BLaER1 (cell line): ENCODE measurements at regions not wholly inside any gene's neighbourhood (a gene's known extent, or its start where the extent isn't known, plus 50 kb on each side); places are given as distances from the start of the nearest gene placed in this dataset.
"Not testable (repeated sequence)": the region's sequence is repeated elsewhere in the genome, so short reads cannot be mapped to it uniquely, and the experiment has no call there.

Experiments
- H3K27ac ChIP-seq: shearing (Covaris generic); formaldehyde crosslinking; 2 replicates; pipeline ENCODE4 v1.8.1; 2022
- H3K27me3 ChIP-seq: shearing (Covaris generic); formaldehyde crosslinking; 2 replicates; pipeline ENCODE4 v1.8.1; 2022
- H3K36me3 ChIP-seq: shearing (Covaris generic); formaldehyde crosslinking; 2 replicates; pipeline ENCODE4 v1.8.1; 2022
- H3K4me1 ChIP-seq: shearing (Covaris generic); formaldehyde crosslinking; 2 replicates; pipeline ENCODE4 v1.8.1; 2022
- H3K4me2 ChIP-seq: shearing (Covaris generic); formaldehyde crosslinking; 2 replicates; pipeline ENCODE4 v1.8.1; 2022
- H3K4me3 ChIP-seq: shearing (Covaris generic); formaldehyde crosslinking; 2 replicates; pipeline ENCODE4 v1.8.1; 2022
- H3K9ac ChIP-seq: shearing (Covaris generic); formaldehyde crosslinking; 2 replicates; pipeline ENCODE4 v1.8.1; 2022
- H3K9me3 ChIP-seq: shearing (Covaris generic); formaldehyde crosslinking; 2 replicates; pipeline ENCODE4 v1.8.1; 2022
- H4K20me1 ChIP-seq: shearing (Covaris generic); formaldehyde crosslinking; 2 replicates; pipeline ENCODE4 v1.8.1; 2022
- Cebpa-rat ChIP-seq: shearing (Covaris generic); IDR thresholded peaks from 2 replicates; pipeline ENCODE4 v1.8.1; 2022

DNA sequence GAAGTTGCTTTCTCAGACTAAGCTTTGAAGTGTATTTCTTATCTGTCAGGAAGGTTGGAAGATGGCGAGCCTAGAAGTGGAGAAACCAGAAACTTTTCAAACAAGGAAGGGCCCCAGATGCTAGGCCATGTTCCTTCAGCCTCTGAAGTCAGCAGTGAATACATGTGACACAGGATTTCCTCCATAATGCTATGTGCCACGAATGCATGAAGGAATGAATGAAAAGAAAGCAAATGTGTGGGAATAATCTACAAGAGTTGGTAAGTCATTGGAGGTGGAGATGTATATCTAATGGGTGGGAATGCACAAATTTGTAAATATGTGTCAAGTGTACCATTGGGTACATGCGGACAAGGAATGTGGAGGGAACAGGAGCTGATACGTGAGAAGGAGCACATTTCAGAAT, 123.2 kb upstream of the PRSS16 start:
- no peak overlapping the region for H3K4me2 ChIP-seq
- H3K4me1 ChIP-seq, result peaks cover 30% of the 10 kb centered on the region
- H3K27ac ChIP-seq, result no peak overlapping the region
- H3K36me3 ChIP-seq, result peaks cover 30% of the 10 kb centered on the region
- no peak overlapping the region for H3K4me3 ChIP-seq
- H3K9me3 ChIP-seq, result no peaks in the 10 kb centered on the region; the same call in 1 of the 2 replicates
- TF ChIP-seq Cebpa-rat, result no peak
- H3K27me3 ChIP-seq, result no peaks in the 10 kb centered on the region
- no peak overlapping the region for H3K9ac ChIP-seq
- no peaks in the 10 kb centered on the region for H4K20me1 ChIP-seq

GRCh38 chr6:27126046-27126814, 121.3 kb upstream of the PRSS16 start:
- H3K4me2 ChIP-seq, result peak overlapping the region; percentile 74
- no peaks in the 10 kb centered on the region for H3K27me3 ChIP-seq
- no peaks in the 10 kb centered on the region for H3K9me3 ChIP-seq
- H3K36me3 ChIP-seq, result peaks cover 27% of the 10 kb centered on the region
- H3K27ac ChIP-seq, result peak overlapping the region; percentile 78
- H3K4me3 ChIP-seq, result peak overlapping the region; percentile 60
- H3K4me1 ChIP-seq, result peaks cover 49% of the 10 kb centered on the region
- H3K9ac ChIP-seq, result peak overlapping the region; percentile 74
- no peaks in the 10 kb centered on the region for H4K20me1 ChIP-seq
- TF ChIP-seq Cebpa-rat, result no peak

DNA sequence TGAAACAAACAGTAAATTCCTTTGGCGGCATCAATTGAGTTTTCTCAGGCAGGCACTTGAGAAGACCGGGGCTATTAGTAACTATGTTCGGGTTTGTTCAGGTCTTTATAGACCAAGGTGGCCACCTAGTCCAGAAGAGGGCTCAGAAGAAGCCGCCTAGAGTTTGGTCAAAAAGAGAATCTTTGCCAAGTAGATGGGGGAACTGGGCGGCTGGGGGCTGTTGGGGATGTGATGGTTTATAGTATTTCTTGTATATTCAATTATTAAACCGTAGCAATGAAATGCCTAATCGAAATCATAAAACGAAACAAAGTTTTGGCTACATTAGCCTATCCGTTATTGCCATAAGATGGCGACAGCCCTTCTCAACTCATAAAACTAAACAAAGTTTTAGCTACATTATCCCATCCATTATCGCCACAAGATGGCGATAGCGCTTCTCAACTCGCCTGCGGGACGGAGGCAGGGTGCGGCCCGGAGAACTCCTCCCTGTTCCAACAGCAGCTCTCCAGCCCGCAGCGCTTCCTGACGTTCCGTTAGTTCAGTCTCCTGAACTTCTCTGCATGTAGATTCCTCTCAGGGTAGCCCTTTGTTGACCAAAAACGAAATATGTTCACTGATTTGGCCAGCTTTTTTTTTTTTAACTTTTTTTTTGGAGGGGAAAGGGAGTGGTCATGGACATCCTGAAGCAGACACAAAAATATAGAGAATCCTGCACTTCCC, 120.5 kb upstream of the PRSS16 start:
- H3K27me3 ChIP-seq, result no peaks in the 10 kb centered on the region
- peak overlapping the region; percentile 74 for H3K4me2 ChIP-seq
- H3K27ac ChIP-seq, result peak overlapping the region; percentile 78
- peaks cover 27% of the 10 kb centered on the region for H3K36me3 ChIP-seq
- peak overlapping the region; percentile 74 for H3K9ac ChIP-seq
- peaks cover 49% of the 10 kb centered on the region for H3K4me1 ChIP-seq
- H3K9me3 ChIP-seq, result no peaks in the 10 kb centered on the region
- peaks cover under 1% of the 10 kb centered on the region; the same call in 1 of the 2 replicates for H4K20me1 ChIP-seq
- no peak for TF ChIP-seq Cebpa-rat
- H3K4me3 ChIP-seq, result peak overlapping the region; percentile 60

DNA sequence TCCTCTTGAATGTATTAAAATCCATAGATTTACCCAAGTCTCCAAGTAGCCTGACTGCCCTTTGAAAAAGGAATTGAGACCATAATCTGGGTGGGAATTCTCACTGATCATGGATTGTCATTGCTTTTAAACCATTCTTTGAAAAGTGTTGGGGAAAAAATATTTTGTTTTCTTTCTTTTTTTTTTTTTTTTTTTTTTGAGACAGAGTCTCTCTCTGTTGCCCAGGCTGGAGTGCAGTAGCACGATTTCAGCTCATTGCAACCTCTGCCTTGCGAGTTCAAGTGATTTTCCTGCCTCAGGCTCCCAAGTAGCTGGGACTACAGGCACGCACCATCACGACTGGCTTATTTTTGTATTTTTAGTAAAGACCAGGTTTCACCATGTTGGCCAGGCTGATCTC, 119.6 kb upstream of the PRSS16 start:
- H4K20me1 ChIP-seq, H3K9me3 ChIP-seq, H3K27me3 ChIP-seq: not testable (repeated sequence)
- Histone ChIP-seq H3K4me3 (peak overlapping the region; percentile 60), H3K9ac (peak overlapping the region; percentile 74), H3K4me1 (peaks cover 49% of the 10 kb centered on the region), H3K4me2 (peak overlapping the region; percentile 74), H3K36me3 (peaks cover 24% of the 10 kb centered on the region), H3K27ac (peak overlapping the region; percentile 94)

- H4K20me1 ChIP-seq, result peaks cover 12% of the 10 kb centered on the region
- peaks cover 18% of the 10 kb centered on the region for H3K36me3 ChIP-seq
- no peak for TF ChIP-seq Cebpa-rat
- H3K9me3 ChIP-seq, result no peaks in the 10 kb centered on the region
- peak overlapping the region; percentile 74 for H3K4me2 ChIP-seq
- H3K4me1 ChIP-seq, result peaks cover 49% of the 10 kb centered on the region
- H3K9ac ChIP-seq, result peak overlapping the region; percentile 74
- peak overlapping the region; percentile 94 for H3K27ac ChIP-seq
- peak overlapping the region; percentile 60; the same call in 1 of the 2 replicates for H3K4me3 ChIP-seq
- no peaks in the 10 kb centered on the region for H3K27me3 ChIP-seq
Measured at GRCh38 chr6:27128311-27129094, 119.0 kb upstream of the PRSS16 start.

DNA sequence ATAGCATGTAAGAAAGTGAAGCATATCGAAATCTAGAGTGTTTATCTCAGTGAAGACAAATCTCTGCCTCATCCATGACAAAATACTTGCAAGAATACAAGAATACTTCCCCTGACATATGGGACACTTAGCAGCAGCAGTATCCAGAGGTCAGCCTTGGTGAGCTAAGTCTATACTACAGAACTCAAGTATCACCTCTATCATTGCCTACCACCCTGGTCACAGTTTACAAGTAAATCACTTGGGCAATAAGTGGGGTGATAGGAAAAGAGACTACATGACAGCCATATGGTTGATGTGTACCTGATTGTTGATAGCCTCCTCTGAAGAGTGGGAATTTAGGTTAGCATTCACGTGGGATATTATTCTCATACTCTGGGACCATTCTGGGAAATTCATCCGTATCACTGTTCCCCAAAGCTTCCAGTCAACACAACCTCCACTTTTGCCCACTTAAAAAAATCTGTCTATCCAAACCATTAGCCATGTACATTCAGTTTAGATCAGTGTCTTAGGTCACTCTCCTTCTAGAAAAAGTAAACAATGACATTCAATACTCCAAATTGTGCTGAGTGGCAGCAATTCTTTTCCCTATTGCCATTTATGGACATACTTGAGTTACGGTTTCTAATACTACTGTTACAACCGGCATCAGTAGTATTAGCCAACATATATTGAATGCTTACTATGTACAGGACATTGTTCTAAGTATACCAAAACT, 118.2 kb upstream of the PRSS16 start:
- no peaks in the 10 kb centered on the region for H3K27me3 ChIP-seq
- H3K4me3 ChIP-seq, result no peak overlapping the region; the same call in 1 of the 2 replicates
- H3K9me3 ChIP-seq, result no peaks in the 10 kb centered on the region
- peak overlapping the region; percentile 94 for H3K27ac ChIP-seq
- TF ChIP-seq Cebpa-rat, result no peak
- H3K4me1 ChIP-seq, result peaks cover 53% of the 10 kb centered on the region
- peaks cover 12% of the 10 kb centered on the region for H3K36me3 ChIP-seq
- H4K20me1 ChIP-seq, result peaks cover 15% of the 10 kb centered on the region
- peak overlapping the region; percentile 74; the same call in 1 of the 2 replicates for H3K9ac ChIP-seq
- H3K4me2 ChIP-seq, result peak overlapping the region; percentile 74

GRCh38 chr6:27129917-27130316, 117.6 kb upstream of the PRSS16 start:
- Histone ChIP-seq H3K4me1 (peaks cover 59% of the 10 kb centered on the region), H3K4me2 (peak overlapping the region; percentile 74), H3K27me3 (no peaks in the 10 kb centered on the region), H3K36me3 (peaks cover 8% of the 10 kb centered on the region; the same call in 1 of the 2 replicates), H3K27ac (peak overlapping the region; percentile 94), H3K9me3 (no peaks in the 10 kb centered on the region), H4K20me1 (peaks cover 15% of the 10 kb centered on the region), H3K9ac (peak overlapping the region; percentile 95), H3K4me3 (peak overlapping the region; percentile 72)
- TF ChIP-seq Cebpa-rat, result no peak

DNA sequence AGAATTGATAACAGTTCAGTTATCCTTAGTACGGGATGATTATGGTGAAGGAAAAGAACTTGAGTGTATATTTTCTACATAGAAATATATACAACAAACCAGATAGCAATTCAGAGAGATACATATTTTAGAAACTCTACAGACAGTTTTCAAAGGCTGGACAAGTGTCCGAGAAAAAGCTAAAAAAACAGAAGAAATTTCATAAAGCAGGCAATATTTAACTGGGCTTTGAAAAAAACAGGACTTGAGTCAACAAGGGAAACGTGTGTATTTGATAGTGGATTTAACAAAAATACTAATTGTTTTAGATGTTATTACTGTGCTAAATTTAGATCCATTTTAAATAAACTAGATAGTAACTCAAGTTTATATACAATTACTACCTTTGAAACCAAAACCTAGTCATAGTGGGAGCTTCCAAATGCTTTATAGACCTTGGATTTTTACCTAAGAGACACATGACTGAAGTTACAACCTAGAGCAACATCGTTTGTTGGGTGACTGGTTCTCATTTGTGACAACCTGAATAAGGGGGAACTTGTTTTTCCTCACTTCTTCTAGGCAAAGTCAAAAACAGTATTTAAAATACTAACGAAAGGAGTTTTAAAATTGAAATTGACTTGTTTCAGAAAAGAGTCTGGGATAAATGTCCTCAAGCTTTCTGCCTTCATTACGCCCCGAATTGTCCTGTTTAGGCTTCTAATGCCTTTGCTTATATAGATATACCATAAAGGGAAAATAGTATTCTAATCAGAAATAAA, 116.7 kb upstream of the PRSS16 start:
- TF ChIP-seq Cebpa-rat, result no peak
- Histone ChIP-seq H3K9me3 (peaks cover 8% of the 10 kb centered on the region; the same call in 1 of the 2 replicates), H3K4me1 (peaks cover 62% of the 10 kb centered on the region), H3K9ac (peak overlapping the region; percentile 95), H3K27me3 (no peaks in the 10 kb centered on the region), H3K27ac (peak overlapping the region; percentile 94), H4K20me1 (peaks cover 15% of the 10 kb centered on the region), H3K4me2 (peak overlapping the region; percentile 74), H3K4me3 (peak overlapping the region; percentile 72), H3K36me3 (peaks cover 6% of the 10 kb centered on the region)

DNA sequence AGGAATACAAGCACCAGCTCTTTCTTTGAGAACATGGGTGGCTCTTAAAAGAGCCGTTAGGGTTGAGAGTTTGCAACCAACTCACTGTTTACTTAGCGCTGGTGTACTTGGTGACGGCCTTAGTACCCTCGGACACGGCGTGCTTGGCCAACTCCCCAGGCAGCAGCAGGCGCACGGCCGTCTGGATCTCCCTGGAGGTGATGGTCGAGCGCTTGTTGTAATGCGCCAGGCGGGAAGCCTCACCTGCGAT, 115.3 kb upstream of the PRSS16 start:
- Histone ChIP-seq H3K4me1 (peaks cover 53% of the 10 kb centered on the region), H4K20me1 (peaks cover 15% of the 10 kb centered on the region), H3K9me3 (peaks cover 12% of the 10 kb centered on the region; the same call in 1 of the 2 replicates), H3K9ac (peak overlapping the region; percentile 95), H3K4me3 (peak overlapping the region; percentile 72), H3K27ac (peak overlapping the region; percentile 94), H3K4me2 (peak overlapping the region; percentile 74), H3K36me3 (peaks cover 12% of the 10 kb centered on the region)
- not testable (repeated sequence) for H3K27me3 ChIP-seq
